Activated CD8-positive, alpha-beta memory T cell treated with anti-CD3 and anti-CD28 coated beads for 1 hour (primary cell): ENCODE measurements at regions not wholly inside any gene's neighbourhood (a gene's known extent, or its start where the extent isn't known, plus 50 kb on each side); places are given as distances from the start of the nearest gene placed in this dataset.

Source experiments
- DNase-seq, 2 donors: peaks; one replicate each; pipeline ENCODE4 v3.0.0-alpha.2; 2020; ENCODE audit warnings: low read depth in 1 of 2; ENCODE audit errors: extremely low read depth in 1 of 2

GRCh38 chr21:32881458-32881857, 109.9 kb upstream of the PAXBP1 start:
- DNase-seq = no peak

GRCh38 chr21:32884062-32884461, 112.5 kb upstream of the PAXBP1 start:
- no peak for DNase-seq

- DNase-seq = no peak
Measured at GRCh38 chr21:32886339-32886738, 114.8 kb upstream of the PAXBP1 start.

- no peak for DNase-seq
Measured at GRCh38 chr21:32887026-32887425, 115.5 kb upstream of the PAXBP1 start.

- DNase-seq = no peak
Measured at GRCh38 chr21:32888971-32889370, 117.4 kb upstream of the PAXBP1 start.

- DNase-seq = no peak
Measured at GRCh38 chr21:32889596-32889995, 118.0 kb upstream of the PAXBP1 start.

- no peak for DNase-seq
Measured at GRCh38 chr21:32894321-32894720, 122.8 kb upstream of the PAXBP1 start.

- DNase-seq = no peak
Measured at GRCh38 chr21:32900814-32901213, 124.9 kb upstream of the OLIG2 start.

GRCh38 chr21:32907521-32907920, 118.2 kb upstream of the OLIG2 start:
- DNase-seq = no peak

GRCh38 chr21:32908534-32908933, 117.2 kb upstream of the OLIG2 start:
- no peak for DNase-seq

GRCh38 chr21:32909393-32909792, 116.3 kb upstream of the OLIG2 start:
- DNase-seq = no peak

GRCh38 chr21:32914424-32915039, 111.2 kb upstream of the OLIG2 start:
- no peak for DNase-seq

GRCh38 chr21:32915099-32915498, 110.6 kb upstream of the OLIG2 start:
- DNase-seq = no peak

GRCh38 chr21:32916088-32916487, 109.6 kb upstream of the OLIG2 start:
- no peak for DNase-seq

GRCh38 chr21:32916522-32917099, 109.1 kb upstream of the OLIG2 start:
- DNase-seq = no peak

- no peak for DNase-seq
Measured at GRCh38 chr21:32917362-32918135, 108.2 kb upstream of the OLIG2 start.

GRCh38 chr21:32918478-32919120, 107.1 kb upstream of the OLIG2 start:
- no peak for DNase-seq

GRCh38 chr21:32920474-32920873, 105.3 kb upstream of the OLIG2 start:
- no peak for DNase-seq

- peak in 1 of 2 donors; percentile 19 for DNase-seq
Measured at GRCh38 chr21:32921632-32922230, 104.0 kb upstream of the OLIG2 start.

GRCh38 chr21:32925098-32925497, 100.6 kb upstream of the OLIG2 start:
- no peak for DNase-seq

GRCh38 chr21:32929633-32930038, 96.1 kb upstream of the OLIG2 start:
- no peak for DNase-seq
